Gastroesophageal sphincter (tissue), 3 donors: ENCODE measurements at regions not wholly inside any gene's neighbourhood (a gene's known extent, or its start where the extent isn't known, plus 50 kb on each side); places are given as distances from the start of the nearest gene placed in this dataset.

ENCODE experiments used
- CTCF ChIP-seq, 4 experiments: fragments of 200-600 bp in 2 of 4; fragments of 450-650 bp in 2 of 4; sonication (generic) in 1 of 4; IDR thresholded peaks; one replicate each; pipeline ENCODE4 v1.5.1; 2017 to 2019; ENCODE audit warnings: antibody characterized with exemption in 4 of 4, mild to moderate bottlenecking in 2 of 4, moderate library complexity in 2 of 4
- POLR2A ChIP-seq, 2 donors: fragments of 450-650 bp; IDR thresholded peaks; one replicate each; pipeline ENCODE4 v1.6.1; 2017; ENCODE audit warnings: antibody characterized with exemption in 2 of 2, mild to moderate bottlenecking in 2 of 2, moderate library complexity in 1 of 2

GRCh38 chr5:74019923-74020322 is 393.9 kb downstream of the ARHGEF28 start:
- no peak for TF ChIP-seq CTCF (IDR thresholded peaks at IDR 0.05)
- TF ChIP-seq POLR2A (IDR thresholded peaks at IDR 0.05), result no peak
